Left ventricle myocardium inferior (tissue), 1 donor: ENCODE measurements at regions not wholly inside any gene's neighbourhood (a gene's known extent, or its start where the extent isn't known, plus 50 kb on each side); places are given as distances from the start of the nearest gene placed in this dataset.

Source experiments
- DNase-seq: peaks from one replicate; pipeline ENCODE4 v3.0.0-alpha.2; 2020
- H3K27ac ChIP-seq: fragments of 200-600 bp; replicated peaks from 2 replicates; pipeline ENCODE4 v1.8.0; 2021
- H3K27me3 ChIP-seq: fragments of 200-600 bp; 2 replicates; pipeline ENCODE4 v1.8.0; 2021; ENCODE audit warnings: low read depth
- H3K36me3 ChIP-seq: fragments of 200-600 bp; 2 replicates; pipeline ENCODE4 v1.8.0; 2021
- H3K4me1 ChIP-seq: fragments of 200-600 bp; 2 replicates; pipeline ENCODE4 v1.8.0; 2021
- H3K4me3 ChIP-seq: fragments of 200-600 bp; 2 replicates; pipeline ENCODE4 v1.8.0; 2021; ENCODE audit warnings: mild to moderate bottlenecking, moderate library complexity
- H3K9me3 ChIP-seq: fragments of 200-600 bp; replicated peaks from 2 replicates; pipeline ENCODE4 v1.8.0; 2021
- CTCF ChIP-seq: fragments of 200-600 bp; IDR thresholded peaks from 2 replicates; pipeline ENCODE4 v1.8.0; 2021; ENCODE audit warnings: antibody characterized with exemption, mild to moderate bottlenecking, borderline replicate concordance
- intact Hi-C: fragments of 100-400 bp; cut with micrococcal nuclease; formaldehyde crosslinking; loops from one replicate; pipeline ENCODE4 v1.11.0; 2022
- donor health status: DM: no; HTN: yes; CAD: no; lungs with severe emphysema.

GRCh38 chr5:164098531-164098930 is 593.1 kb downstream of the MAT2B start:
- no peaks in the 10 kb centered on the region for H3K27me3 ChIP-seq
- DNase-seq, result no peak
- intact Hi-C loops, result no loop called here
- H3K9me3 ChIP-seq, result no peaks in the 10 kb centered on the region
- TF ChIP-seq CTCF, result no peak
- no peak overlapping the region for H3K4me3 ChIP-seq
- no peaks in the 10 kb centered on the region for H3K36me3 ChIP-seq
- no peak overlapping the region for H3K27ac ChIP-seq
- peaks cover 12% of the 10 kb centered on the region for H3K4me1 ChIP-seq

- H3K4me3 ChIP-seq, result no peak overlapping the region
- H3K4me1 ChIP-seq, result peaks cover 8% of the 10 kb centered on the region
- intact Hi-C loops, result no loop called here
- H3K27ac ChIP-seq, result no peak overlapping the region
- DNase-seq, result no peak
- no peaks in the 10 kb centered on the region for H3K36me3 ChIP-seq
- TF ChIP-seq CTCF, result no peak
- no peaks in the 10 kb centered on the region for H3K27me3 ChIP-seq
- H3K9me3 ChIP-seq, result no peaks in the 10 kb centered on the region
These were observed 593.6 kb downstream of the MAT2B start for GRCh38 chr5:164098979-164099378.

DNA sequence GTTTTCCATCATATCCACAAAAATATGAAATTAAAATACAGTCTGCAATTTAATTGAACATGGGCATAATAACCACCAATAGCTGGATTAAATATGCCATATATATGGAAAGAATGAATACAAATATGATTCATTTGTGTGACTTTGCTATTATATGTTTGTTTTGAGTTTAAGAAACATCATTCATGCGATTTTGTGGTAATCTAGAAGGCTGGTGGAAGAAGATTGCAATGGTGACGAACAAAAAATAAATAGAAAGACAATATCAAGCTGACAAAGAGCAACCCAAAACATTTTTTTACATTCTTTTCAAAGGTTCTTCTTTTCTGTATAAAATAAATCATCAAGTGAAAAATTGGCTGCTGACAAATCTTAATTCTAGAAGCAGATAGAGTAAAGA is 610.0 kb downstream of the MAT2B start:
- H3K9me3 ChIP-seq, result peaks cover 11% of the 10 kb centered on the region
- no peak overlapping the region for H3K4me3 ChIP-seq
- H3K27ac ChIP-seq, result no peak overlapping the region
- no peaks in the 10 kb centered on the region for H3K4me1 ChIP-seq
- no peak for TF ChIP-seq CTCF
- no peaks in the 10 kb centered on the region for H3K36me3 ChIP-seq
- no peak for DNase-seq
- no peaks in the 10 kb centered on the region for H3K27me3 ChIP-seq
- intact Hi-C loops, result no loop called here

- H3K4me3 ChIP-seq, result no peak overlapping the region
These were observed 614.5 kb downstream of the MAT2B start for GRCh38 chr5:164119806-164120447.

DNA sequence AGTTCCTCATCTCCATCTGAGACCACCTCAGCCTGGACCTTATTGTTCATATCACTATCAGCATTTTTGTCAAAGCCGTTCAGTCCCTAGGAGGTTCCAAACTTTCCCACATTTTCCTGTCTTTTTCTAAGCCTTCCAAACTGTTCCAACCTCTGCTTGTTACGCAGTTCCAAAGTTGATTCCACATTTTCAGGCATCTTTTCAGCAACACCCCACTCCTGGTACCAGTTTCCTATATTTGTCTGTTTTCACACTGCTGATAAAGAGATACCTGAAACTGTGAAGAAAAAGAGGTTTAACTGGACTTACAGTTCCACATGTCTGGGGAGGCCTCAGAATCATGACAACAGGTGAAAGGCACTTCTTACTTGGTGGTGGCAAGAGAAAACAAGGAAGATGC is 622.1 kb downstream of the MAT2B start:
- no peak for TF ChIP-seq CTCF
- no peak overlapping the region for H3K4me3 ChIP-seq
- intact Hi-C loops, result no loop called here

More at GRCh38 chr5:164119806-164120447, 614.5 kb downstream of the MAT2B start:
- H3K27ac ChIP-seq, result no peak overlapping the region
- H3K9me3 ChIP-seq, result peaks cover 21% of the 10 kb centered on the region
- no peaks in the 10 kb centered on the region for H3K4me1 ChIP-seq
- TF ChIP-seq CTCF, result no peak
- DNase-seq, result no peak
- H3K36me3 ChIP-seq, result no peaks in the 10 kb centered on the region
- intact Hi-C loops, result no loop called here
- no peaks in the 10 kb centered on the region for H3K27me3 ChIP-seq

GRCh38 chr5:164132358-164132757 is 626.9 kb downstream of the MAT2B start:
- intact Hi-C loops, result no loop called here
- Histone ChIP-seq H3K27me3 (no peaks in the 10 kb centered on the region), H3K27ac (no peak overlapping the region), H3K36me3 (no peaks in the 10 kb centered on the region), H3K9me3 (peaks cover 40% of the 10 kb centered on the region), H3K4me3 (no peak overlapping the region), H3K4me1 (no peaks in the 10 kb centered on the region)
- no peak for TF ChIP-seq CTCF
- DNase-seq, result no peak

More for the DNA sequence above, 622.1 kb downstream of the MAT2B start:
- Histone ChIP-seq H3K27me3 (no peaks in the 10 kb centered on the region), H3K4me1 (no peaks in the 10 kb centered on the region), H3K9me3 (peaks cover 52% of the 10 kb centered on the region), H3K27ac (no peak overlapping the region), H3K36me3 (no peaks in the 10 kb centered on the region)
- no peak for DNase-seq
